SK-N-SH treated with all-trans-retinoic acid at 6 μM for 48 hours (cell line): ENCODE measurements at regions not wholly inside any gene's neighbourhood (a gene's known extent, or its start where the extent isn't known, plus 50 kb on each side); places are given as distances from the start of the nearest gene placed in this dataset.

Source experiments
- ARNTL ChIP-seq: fragments of 450-650 bp; formaldehyde crosslinking; IDR thresholded peaks from 2 replicates; pipeline ENCODE4 v1.5.0; 2020; ENCODE audit warnings: low read depth, mild to moderate bottlenecking, moderate library complexity, borderline replicate concordance
- ESRRG ChIP-seq: fragments of 250-450 bp; sonication (Bioruptor Pico); IDR thresholded peaks from 2 replicates; pipeline ENCODE4 v1.6.1; 2021; ENCODE audit warnings: mild to moderate bottlenecking
- GLIS3 ChIP-seq: fragments of 250-450 bp; sonication (Bioruptor Pico); IDR thresholded peaks from 2 replicates; pipeline ENCODE4 v1.5.0; 2020; ENCODE audit warnings: mild to moderate bottlenecking, moderate library complexity
- ISL1 ChIP-seq: fragments of 250-450 bp; sonication (Bioruptor Pico); IDR thresholded peaks from 2 replicates; pipeline ENCODE4 v2.1.2; 2022; ENCODE audit warnings: mild to moderate bottlenecking, moderate library complexity
- SNAI2 ChIP-seq: fragments of 250-450 bp; sonication (Bioruptor Pico); IDR thresholded peaks from 2 replicates; pipeline ENCODE4 v1.5.0; 2020; ENCODE audit warnings: mild to moderate bottlenecking, moderate library complexity
- TCF4 ChIP-seq: fragments of 250-450 bp; sonication (Bioruptor Pico); IDR thresholded peaks from 2 replicates; pipeline ENCODE4 v1.8.0; 2021; ENCODE audit warnings: mild to moderate bottlenecking, moderate library complexity, borderline replicate concordance
- ZC3H10 ChIP-seq: fragments of 250-450 bp; sonication (Bioruptor Pico); IDR thresholded peaks from 2 replicates; pipeline ENCODE4 v1.5.1; 2021; ENCODE audit warnings: mild to moderate bottlenecking, moderate library complexity
- ZNF70 ChIP-seq: fragments of 450-650 bp; formaldehyde crosslinking; IDR thresholded peaks from 2 replicates; pipeline ENCODE4 v1.5.0; 2020; ENCODE audit warnings: mild to moderate bottlenecking, moderate library complexity
- TF ChIP-seq, protein P1 (sequence below): fragments of 250-450 bp; sonication (Bioruptor Pico); IDR thresholded peaks from 2 replicates; pipeline ENCODE4 v1.8.0; 2020; ENCODE audit warnings: mild to moderate bottlenecking, moderate library complexity, borderline replicate concordance

DNA sequence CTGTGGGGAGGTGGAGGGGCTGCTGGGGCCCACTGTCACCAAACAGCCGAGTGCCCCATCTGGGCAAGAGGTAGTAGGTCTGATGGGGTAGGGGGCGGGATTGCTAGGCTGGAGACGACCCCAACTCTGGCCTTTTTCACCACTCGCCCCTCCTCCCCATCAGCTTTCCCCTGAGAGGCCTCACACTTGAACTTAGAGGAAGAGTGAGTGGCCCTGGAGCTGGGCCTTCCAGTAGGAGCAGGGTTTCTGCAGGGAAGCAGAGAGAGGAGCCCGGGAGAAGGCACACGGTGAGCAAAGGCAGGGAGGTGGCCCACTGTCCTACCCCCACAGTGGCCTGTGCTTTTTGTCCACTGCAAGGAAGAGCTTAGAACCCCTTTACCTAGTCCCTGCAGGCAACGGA, 111.9 kb upstream of the WNT4 start:
- TF ChIP-seq ZNF70 (CRISPR knock-in tag) (no peak), GLIS3 (CRISPR knock-in tag) (no peak), ARNTL (CRISPR knock-in tag) (no peak), SNAI2 (CRISPR knock-in tag) (no peak), ISL1 (no peak), TCF4 (CRISPR knock-in tag) (no peak), ESRRG (CRISPR knock-in tag) (no peak), ZC3H10 (CRISPR knock-in tag) (no peak)
- TF ChIP-seq, protein P1, sequence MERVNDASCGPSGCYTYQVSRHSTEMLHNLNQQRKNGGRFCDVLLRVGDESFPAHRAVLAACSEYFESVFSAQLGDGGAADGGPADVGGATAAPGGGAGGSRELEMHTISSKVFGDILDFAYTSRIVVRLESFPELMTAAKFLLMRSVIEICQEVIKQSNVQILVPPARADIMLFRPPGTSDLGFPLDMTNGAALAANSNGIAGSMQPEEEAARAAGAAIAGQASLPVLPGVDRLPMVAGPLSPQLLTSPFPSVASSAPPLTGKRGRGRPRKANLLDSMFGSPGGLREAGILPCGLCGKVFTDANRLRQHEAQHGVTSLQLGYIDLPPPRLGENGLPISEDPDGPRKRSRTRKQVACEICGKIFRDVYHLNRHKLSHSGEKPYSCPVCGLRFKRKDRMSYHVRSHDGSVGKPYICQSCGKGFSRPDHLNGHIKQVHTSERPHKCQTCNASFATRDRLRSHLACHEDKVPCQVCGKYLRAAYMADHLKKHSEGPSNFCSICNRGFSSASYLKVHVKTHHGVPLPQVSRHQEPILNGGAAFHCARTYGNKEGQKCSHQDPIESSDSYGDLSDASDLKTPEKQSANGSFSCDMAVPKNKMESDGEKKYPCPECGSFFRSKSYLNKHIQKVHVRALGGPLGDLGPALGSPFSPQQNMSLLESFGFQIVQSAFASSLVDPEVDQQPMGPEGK (CRISPR knock-in tag): no peak
